OCI-LY3 (cell line): ENCODE measurements at regions not wholly inside any gene's neighbourhood (a gene's known extent, or its start where the extent isn't known, plus 50 kb on each side); places are given as distances from the start of the nearest gene placed in this dataset.

Source experiments
- CTCF ChIP-seq: fragments of 200-600, 300-600 bp; sonication (generic); IDR thresholded peaks from 2 replicates; pipeline ENCODE4 v1.5.1; 2014; ENCODE audit warnings: antibody characterized with exemption, low read length, low read depth
- EZH2phosphoT487 ChIP-seq: fragments of 200-600 bp; shearing (Covaris generic); IDR thresholded peaks from 2 replicates; pipeline ENCODE4 v1.6.1; 2018; ENCODE audit warnings: antibody characterized with exemption, mixed run types, low read depth

GRCh38 chr18:27695503-27695902 lies 481.4 kb downstream of the CDH2 start:
- TF ChIP-seq CTCF, result no peak
- TF ChIP-seq EZH2phosphoT487, result no peak
